ELF-1 (cell line): ENCODE measurements at regions not wholly inside any gene's neighbourhood (a gene's known extent, or its start where the extent isn't known, plus 50 kb on each side); places are given as distances from the start of the nearest gene placed in this dataset.
"Not testable (repeated sequence)": the region's sequence is repeated elsewhere in the genome, so short reads cannot be mapped to it uniquely, and the experiment has no call there.

ENCODE experiments used
- DNase-seq: peaks from one replicate; pipeline ENCODE4 v3.0.0-alpha.2; 2016; ENCODE audit warnings: low read depth, low spot score

DNA sequence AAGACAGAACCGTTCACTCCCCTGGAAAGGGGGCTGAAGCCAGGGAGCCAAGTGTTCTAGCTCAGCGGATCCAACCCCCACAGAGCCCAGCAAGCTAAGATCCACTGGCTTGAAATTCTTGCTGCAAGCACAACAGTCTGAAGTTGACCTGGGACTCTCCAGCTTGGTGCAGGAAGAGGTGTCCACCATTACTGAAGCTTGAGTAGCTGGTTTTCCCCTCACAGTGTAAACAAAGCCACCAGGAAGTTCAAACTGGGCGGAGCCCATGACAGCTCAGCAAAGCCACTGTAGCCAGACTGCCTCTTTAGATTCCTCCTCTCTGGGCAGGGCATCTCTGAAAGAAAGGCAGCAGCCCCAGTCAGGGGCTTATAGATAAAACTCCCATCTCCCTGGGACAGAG lies 132.8 kb upstream of the SPRED1 start:
- not testable (repeated sequence) for DNase-seq

- no peak for DNase-seq
These were observed 125.3 kb upstream of the SPRED1 start for GRCh38 chr15:38127306-38127771.

- DNase-seq, result no peak
These were observed 124.3 kb upstream of the SPRED1 start for GRCh38 chr15:38128341-38128781.

GRCh38 chr15:38128921-38129320 lies 123.7 kb upstream of the SPRED1 start:
- DNase-seq, result no peak

- DNase-seq, result no peak
These were observed 123.0 kb upstream of the SPRED1 start for GRCh38 chr15:38129531-38130204.

- no peak for DNase-seq
These were observed 122.5 kb upstream of the SPRED1 start for GRCh38 chr15:38130205-38130567.

GRCh38 chr15:38130740-38131498 lies 121.7 kb upstream of the SPRED1 start:
- no peak for DNase-seq

DNA sequence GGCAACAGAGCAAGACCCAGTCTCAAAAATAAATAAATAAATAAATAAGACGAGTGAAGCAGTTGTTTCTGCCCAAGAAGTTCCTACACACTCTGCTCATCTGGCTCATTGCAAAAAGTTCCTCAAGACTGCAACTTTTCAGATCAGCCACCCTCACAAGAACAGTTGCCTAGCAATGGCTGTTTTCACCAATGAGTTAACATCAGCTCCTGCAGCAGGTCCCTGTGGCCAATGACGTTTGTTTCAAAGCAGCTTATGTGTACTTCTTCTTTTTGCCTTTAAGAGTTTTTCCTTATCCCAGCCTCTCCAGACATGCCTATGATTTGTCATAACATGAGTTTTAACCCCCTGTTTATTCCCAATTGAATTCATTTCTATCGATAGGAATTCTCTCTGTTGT lies 118.4 kb upstream of the SPRED1 start:
- no peak for DNase-seq

DNA sequence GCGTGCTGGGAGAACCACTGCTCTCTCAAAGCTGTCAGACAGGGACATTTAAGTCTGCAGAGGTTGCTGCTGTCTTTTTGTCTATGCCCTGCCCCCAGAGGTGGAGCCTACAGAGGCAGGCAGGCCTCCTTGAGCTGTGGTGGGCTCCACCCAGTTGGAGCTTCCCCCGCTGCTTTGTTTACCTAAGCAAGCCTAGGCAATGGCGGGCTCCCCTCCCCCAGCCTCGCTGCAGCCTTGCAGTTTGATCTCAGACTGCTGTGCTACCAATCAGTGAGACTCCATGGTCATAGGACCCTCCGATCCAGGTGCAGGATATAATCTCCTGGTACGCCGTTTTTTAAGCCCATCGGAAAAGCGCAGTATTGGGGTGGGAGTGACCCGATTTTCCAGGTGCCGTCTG lies 110.4 kb upstream of the SPRED1 start:
- peak; percentile 30 for DNase-seq

- no peak for DNase-seq
These were observed 107.7 kb upstream of the SPRED1 start for GRCh38 chr15:38144921-38145320.

DNA sequence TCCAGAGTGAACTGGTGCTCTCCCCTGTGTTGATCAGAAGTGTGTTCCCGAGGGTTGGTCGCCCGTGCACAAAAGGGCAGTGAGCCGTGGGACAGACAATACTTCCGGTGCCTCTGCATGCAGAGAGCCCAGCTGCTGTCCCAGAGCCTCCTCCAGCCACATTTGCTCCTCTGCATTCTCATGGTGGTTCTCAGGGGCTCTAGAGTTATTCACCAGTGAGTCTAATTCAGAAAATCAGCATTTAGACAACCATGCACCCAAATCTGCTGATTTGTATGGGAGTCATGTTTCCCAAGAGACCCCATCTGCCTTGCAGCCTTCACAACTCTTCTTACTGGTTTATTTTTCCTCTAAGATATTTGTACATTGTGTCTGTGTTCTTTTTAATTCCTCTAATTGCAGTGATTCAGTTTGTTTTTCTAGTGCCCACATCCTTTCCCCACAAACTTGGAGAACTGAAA lies 107.0 kb upstream of the SPRED1 start:
- no peak for DNase-seq

DNA sequence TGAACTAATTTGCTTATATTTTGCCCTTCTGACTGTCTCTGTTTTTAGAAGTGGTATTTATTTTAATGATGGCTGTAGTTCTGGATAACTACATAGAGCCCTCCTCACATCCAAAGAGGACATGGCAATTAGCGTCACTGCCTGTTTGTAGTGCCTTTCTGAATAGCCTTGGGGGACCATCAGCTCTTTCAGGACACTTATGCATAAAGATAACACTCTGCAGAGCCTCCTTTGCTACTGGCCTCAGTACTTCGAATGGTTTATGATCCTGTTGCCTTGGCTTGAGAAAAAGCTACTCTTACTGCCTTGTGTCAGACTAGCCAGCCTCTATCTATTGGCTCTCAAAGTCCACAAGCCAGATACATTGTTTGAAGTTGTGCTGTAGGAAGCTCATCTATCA lies 105.4 kb upstream of the SPRED1 start:
- DNase-seq, result peak; percentile 63

- DNase-seq, result no peak
These were observed 104.2 kb upstream of the SPRED1 start for GRCh38 chr15:38148471-38148870.

DNA sequence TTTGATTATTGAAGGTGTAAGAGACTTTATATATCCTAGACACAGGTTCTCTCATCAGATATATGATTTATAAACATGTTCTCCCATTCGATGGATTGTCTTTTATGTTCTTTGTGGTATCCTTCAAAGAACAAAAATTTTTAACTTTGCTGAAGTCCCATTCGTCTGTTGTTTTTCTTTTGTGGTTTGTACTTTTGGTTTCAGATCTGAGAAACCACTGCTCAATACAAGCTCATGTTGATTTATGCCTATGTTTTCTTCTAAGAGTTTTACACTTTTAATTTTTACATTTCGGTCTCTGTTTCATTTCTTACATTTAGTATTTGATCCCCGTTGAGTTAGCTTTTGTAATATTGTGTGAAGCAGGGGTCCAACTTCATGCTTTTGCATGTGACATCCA lies 103.3 kb upstream of the SPRED1 start:
- DNase-seq, result no peak

GRCh38 chr15:38150148-38150547 lies 102.5 kb upstream of the SPRED1 start:
- no peak for DNase-seq

GRCh38 chr15:38150794-38151193 lies 101.8 kb upstream of the SPRED1 start:
- DNase-seq, result no peak

DNA sequence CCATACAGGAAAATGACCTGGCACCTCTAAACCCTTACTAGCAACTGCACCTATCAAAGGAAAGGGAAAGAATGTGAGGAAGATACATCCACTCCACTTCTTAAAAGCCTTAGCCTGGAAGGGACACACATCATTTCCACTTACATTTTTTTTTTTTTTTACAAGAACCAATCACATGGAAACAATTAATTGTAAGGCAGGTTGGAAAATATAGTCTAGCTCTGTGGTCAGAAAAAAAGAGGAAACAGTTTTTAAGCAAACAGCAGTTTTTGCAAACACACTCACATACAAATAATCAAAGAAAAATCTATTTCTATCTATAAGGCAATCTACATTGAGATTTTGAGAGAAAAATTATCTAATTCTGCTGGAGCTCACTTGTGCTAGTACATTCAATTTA lies 98.9 kb upstream of the SPRED1 start:
- no peak for DNase-seq

DNA sequence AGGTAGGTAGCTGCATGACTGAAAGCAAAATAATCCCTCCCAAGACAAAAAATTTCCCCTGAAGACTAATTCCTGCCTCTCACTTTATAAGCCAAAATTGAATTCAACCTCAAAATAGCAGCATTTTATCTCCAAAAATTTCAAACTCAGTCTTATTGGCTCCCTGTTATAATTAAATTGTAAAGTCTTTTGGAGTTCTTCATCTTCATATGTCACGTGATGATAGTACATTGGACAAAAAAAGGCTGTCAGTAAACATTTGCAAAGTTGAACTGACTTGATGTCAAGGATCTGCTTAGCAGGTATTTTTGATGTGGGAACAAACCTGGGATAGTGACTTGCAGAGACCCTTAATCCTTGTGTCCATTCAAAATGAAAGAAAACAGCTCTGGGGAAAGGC lies 98.4 kb upstream of the SPRED1 start:
- no peak for DNase-seq

DNA sequence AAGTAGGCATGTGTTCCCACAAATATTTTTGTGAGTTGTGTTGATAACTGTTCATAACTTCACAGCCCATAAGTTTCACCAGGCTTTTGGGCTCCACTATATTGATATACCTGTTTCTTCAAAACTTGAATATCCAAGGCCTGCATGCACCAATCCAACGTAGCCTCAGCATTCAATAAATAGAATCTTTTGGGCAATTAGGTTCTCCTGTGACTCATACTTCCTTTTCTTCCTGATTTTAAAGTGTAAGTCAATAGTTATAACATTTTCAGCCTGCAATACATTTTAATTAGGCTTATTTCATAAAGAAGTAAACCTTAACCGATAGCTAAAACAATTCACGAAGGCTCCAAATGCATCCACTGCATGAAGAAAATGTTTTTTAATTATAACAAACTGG lies 97.8 kb upstream of the SPRED1 start:
- DNase-seq, result no peak

- no peak for DNase-seq
These were observed 89.0 kb upstream of the SPRED1 start for GRCh38 chr15:38163658-38164057.

DNA sequence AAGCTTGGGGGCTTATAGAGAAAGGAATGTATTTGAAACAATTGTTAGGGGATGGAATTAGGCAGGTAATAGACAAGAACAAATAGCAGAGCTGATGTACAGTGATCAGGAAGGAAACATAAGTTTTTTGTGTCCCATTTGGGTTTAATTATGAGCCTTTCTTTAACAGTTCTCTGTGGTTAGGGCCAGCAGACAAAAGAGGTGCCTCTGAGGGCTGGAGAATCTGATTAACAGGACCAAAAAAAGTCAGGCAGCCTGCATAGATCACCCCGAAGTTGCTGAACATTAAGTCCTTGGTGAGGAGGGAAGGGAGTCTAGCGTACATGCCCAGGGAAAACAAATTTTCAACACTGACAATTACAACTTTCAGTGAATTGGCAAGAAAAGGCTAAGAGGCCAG lies 88.6 kb upstream of the SPRED1 start:
- no peak for DNase-seq

GRCh38 chr15:38164507-38164906 lies 88.1 kb upstream of the SPRED1 start:
- no peak for DNase-seq

DNA sequence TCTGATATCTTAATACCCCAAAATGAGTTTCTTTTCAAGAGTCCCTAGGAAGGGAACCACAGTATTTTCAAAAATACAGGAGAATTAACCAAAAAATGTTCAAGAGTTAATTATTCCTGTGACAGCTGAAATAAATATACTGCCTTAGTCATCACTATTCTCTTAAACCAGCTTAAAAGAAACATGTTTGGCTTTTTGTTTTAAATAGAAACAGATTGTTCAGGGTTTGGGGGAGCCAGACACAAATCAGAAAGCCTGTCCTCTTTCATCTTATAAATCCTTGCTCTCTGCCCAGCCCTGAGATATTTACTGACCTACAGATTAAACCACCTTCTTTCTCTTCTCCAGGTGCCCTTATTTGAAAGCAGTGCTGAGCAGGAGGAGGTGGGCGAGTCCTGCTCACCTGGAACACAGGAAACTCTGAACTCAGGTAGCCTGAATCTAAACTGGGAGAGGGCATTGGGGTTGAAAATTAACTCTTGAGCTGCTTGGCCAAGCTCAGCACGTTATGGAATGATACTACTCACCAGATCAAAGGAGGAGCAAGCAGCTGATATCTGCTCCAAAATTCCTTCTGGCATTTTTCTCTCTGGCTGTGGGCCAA lies 84.1 kb upstream of the SPRED1 start:
- DNase-seq, result no peak
